ENCODE measurements at regions not wholly inside any gene's neighbourhood (a gene's known extent, or its start where the extent isn't known, plus 50 kb on each side); places are given as distances from the start of the nearest gene placed in this dataset.

- Histone ChIP-seq H3K9me3 (ENCODE audit: low read length) (0 out of 2 replicates have a peak, but pooled peaks cover 5% of the 10 kb centered on the region), H3K27me3 (ENCODE audit: control insufficient read depth in 1 of 2, insufficient read depth in 2 of 2, low read length in 2 of 2) (no peaks in the 10 kb centered on the region), H3K36me3 (replicated peaks in 1 of 2; ENCODE audit: control insufficient read depth in 1 of 2, insufficient read depth in 2 of 2, low read length in 2 of 2) (no peaks in the 10 kb centered on the region), H3K4me3 (replicated peaks in 1 of 3; ENCODE audit: insufficient read depth in 1 of 3, low read depth in 2 of 3, low read length in 3 of 3) (no peak overlapping the region), H4K20me1 (ENCODE audit: insufficient read depth, low read length) (no peaks in the 10 kb centered on the region), H3K9ac (ENCODE audit: insufficient read depth, low read depth, low read length) (no peak overlapping the region), H3K4me1 (ENCODE audit: insufficient read depth, low read length) (no peaks in the 10 kb centered on the region), H3K4me2 (ENCODE audit: low read depth, low read length) (no peak overlapping the region), H3K79me2 (ENCODE audit: insufficient read depth, low read length) (no peaks in the 10 kb centered on the region), H3K27ac (ENCODE audit: extremely low read length, insufficient read depth, low read length) (no peak overlapping the region), H2AFZ (ENCODE audit: low read length) (no peak overlapping the region)
- BruUV-seq (replicated peaks) = no TSS peak
- DNase-seq (ENCODE audit: low spot score) (no peak), ATAC-seq (no peak), FAIRE-seq (no peak)
- CTCF ChIA-PET (ENCODE audit: low intra/inter-chr PET ratio, low total read pairs) = no interaction called here
- intact Hi-C loops (cut with micrococcal nuclease; ENCODE audit: unreplicated experiment) (no loop called here), in situ Hi-C loops (cut with HindIII; ENCODE audit: extremely low pct_ligation_motif_present, low pct_unique_long_range_greater_than_20kb) (no loop called here)
- TF ChIP-seq ZNF562 (CRISPR knock-in tag; IDR thresholded peaks at IDR 0.05; ENCODE audit: borderline replicate concordance) (no peak), ZNF124 (CRISPR knock-in tag; IDR thresholded peaks at IDR 0.05) (no peak), PTBP1 (IDR thresholded peaks at IDR 0.05; ENCODE audit: low read depth, low read length, poor library complexity, severe bottlenecking) (no peak), NKX3-1 (CRISPR knock-in tag; IDR thresholded peaks at IDR 0.05) (no peak), E2F5 (CRISPR knock-in tag; conservative IDR thresholded peaks at IDR 0.05) (no peak), ZNF503 (CRISPR knock-in tag; IDR thresholded peaks at IDR 0.05) (no peak), ZNF567 (CRISPR knock-in tag; IDR thresholded peaks at IDR 0.05; ENCODE audit: borderline replicate concordance) (no peak), TAF1 (CRISPR knock-in tag; IDR thresholded peaks at IDR 0.05) (no peak), NFATC3 (CRISPR knock-in tag; IDR thresholded peaks at IDR 0.05) (no peak), KLF12 (CRISPR knock-in tag; IDR thresholded peaks at IDR 0.05; ENCODE audit: borderline replicate concordance) (no peak), ZMAT5 (CRISPR knock-in tag; IDR thresholded peaks at IDR 0.05; ENCODE audit: borderline replicate concordance, low read depth) (no peak)
- POLR2A ChIA-PET = no interaction called here
- WGBS (ENCODE audit: low lambda C conversion rate) = 38% methylated on average over 5 of the region's 5 CpGs
Observed at GRCh38 chr20:52596256-52596655, 375.9 kb upstream of the TSHZ2 start.
